Suprapubic skin (tissue), 4 donors: ENCODE measurements at regions not wholly inside any gene's neighbourhood (a gene's known extent, or its start where the extent isn't known, plus 50 kb on each side); places are given as distances from the start of the nearest gene placed in this dataset.

Source experiments
- DNase-seq, 2 donors: peaks; one replicate each; pipeline ENCODE4 v3.0.0-alpha.2; 2019; ENCODE audit warnings: low spot score in 2 of 2
- H3K27ac ChIP-seq: fragments of 200-600 bp; sonication (generic); one replicate; pipeline ENCODE4 v1.5.1; 2019
- H3K27me3 ChIP-seq: fragments of 200-600 bp; sonication (generic); one replicate; pipeline ENCODE4 v1.5.1; 2019
- H3K36me3 ChIP-seq: fragments of 200-600 bp; sonication (generic); one replicate; pipeline ENCODE4 v1.5.1; 2019
- H3K4me1 ChIP-seq: fragments of 200-600 bp; sonication (generic); one replicate; pipeline ENCODE4 v1.5.1; 2019
- H3K4me3 ChIP-seq: fragments of 200-600 bp; sonication (generic); one replicate; pipeline ENCODE4 v1.5.1; 2019; ENCODE audit warnings: mild to moderate bottlenecking
- H3K9me3 ChIP-seq: fragments of 200-600 bp; sonication (generic); one replicate; pipeline ENCODE4 v1.5.1; 2019
- CTCF ChIP-seq, 2 donors: fragments of 200-600 bp in 1 of 2; fragments of 450-650 bp in 1 of 2; sonication (generic) in 1 of 2; IDR thresholded peaks; one replicate each; pipeline ENCODE4 v1.5.1; 2016 to 2019; ENCODE audit warnings: antibody characterized with exemption in 2 of 2, mild to moderate bottlenecking in 1 of 2, moderate library complexity in 1 of 2
- EP300 ChIP-seq: sonication (generic); formaldehyde crosslinking; IDR thresholded peaks from one replicate; pipeline ENCODE4 v1.6.1; 2017; ENCODE audit warnings: antibody characterized with exemption
- POLR2A ChIP-seq, 2 donors: fragments of 450-650 bp; IDR thresholded peaks; one replicate each; pipeline ENCODE4 v1.6.1; 2017; ENCODE audit warnings: antibody characterized with exemption in 2 of 2, mild to moderate bottlenecking in 2 of 2, moderate library complexity in 2 of 2
- POLR2AphosphoS5 ChIP-seq, 3 donors: sonication (generic); formaldehyde crosslinking; IDR thresholded peaks; one replicate each; pipeline ENCODE4 v1.6.1; 2017; ENCODE audit warnings: antibody characterized with exemption in 3 of 3
- WGBS: methylation state at CpG from one replicate; pipeline ENCODE4 v1.1.5; 2018; 5-methylcytosine and 5-hydroxymethylcytosine counted together

- no peak overlapping the region for H3K27ac ChIP-seq
- DNase-seq, result no peak
These were observed 90.7 kb upstream of the AGTR1 start for GRCh38 chr3:148606979-148607378.

GRCh38 chr3:148607491-148607890 lies 90.2 kb upstream of the AGTR1 start:
- Histone ChIP-seq H3K36me3 (no peaks in the 10 kb centered on the region), H3K4me3 (no peak overlapping the region), H3K27ac (no peak overlapping the region), H3K4me1 (no peaks in the 10 kb centered on the region), H3K27me3 (no peaks in the 10 kb centered on the region), H3K9me3 (no peaks in the 10 kb centered on the region)
- DNase-seq, result no peak
- TF ChIP-seq EP300, result no peak
- TF ChIP-seq POLR2AphosphoS5 (IDR thresholded peaks at IDR 0.05), result no peak
- TF ChIP-seq POLR2A (IDR thresholded peaks at IDR 0.05), result no peak
- TF ChIP-seq CTCF (IDR thresholded peaks at IDR 0.05), result no peak
- WGBS, result 79% methylated on average over 1 of the region's 1 CpG

More at GRCh38 chr3:148606979-148607378, 90.7 kb upstream of the AGTR1 start:
- no peak for TF ChIP-seq POLR2AphosphoS5 (IDR thresholded peaks at IDR 0.05)
- TF ChIP-seq EP300, result no peak
- no peak for TF ChIP-seq CTCF (IDR thresholded peaks at IDR 0.05)
- TF ChIP-seq POLR2A (IDR thresholded peaks at IDR 0.05), result no peak
- Histone ChIP-seq H3K9me3 (no peaks in the 10 kb centered on the region), H3K27me3 (no peaks in the 10 kb centered on the region), H3K36me3 (no peaks in the 10 kb centered on the region), H3K4me1 (no peaks in the 10 kb centered on the region), H3K4me3 (no peak overlapping the region)

GRCh38 chr3:148612278-148612677 lies 85.4 kb upstream of the AGTR1 start:
- TF ChIP-seq POLR2A (IDR thresholded peaks at IDR 0.05) (no peak), EP300 (no peak), CTCF (IDR thresholded peaks at IDR 0.05) (no peak), POLR2AphosphoS5 (IDR thresholded peaks at IDR 0.05) (no peak)
- Histone ChIP-seq H3K27ac (no peak overlapping the region), H3K9me3 (no peaks in the 10 kb centered on the region), H3K4me3 (no peak overlapping the region), H3K4me1 (no peaks in the 10 kb centered on the region), H3K27me3 (no peaks in the 10 kb centered on the region), H3K36me3 (no peaks in the 10 kb centered on the region)
- DNase-seq, result no peak
- WGBS, result 53% methylated on average over 1 of the region's 1 CpG

GRCh38 chr3:148615382-148615781 lies 82.3 kb upstream of the AGTR1 start:
- Histone ChIP-seq H3K9me3 (no peaks in the 10 kb centered on the region), H3K27me3 (no peaks in the 10 kb centered on the region), H3K4me3 (no peak overlapping the region), H3K4me1 (no peaks in the 10 kb centered on the region), H3K36me3 (no peaks in the 10 kb centered on the region), H3K27ac (no peak overlapping the region)
- TF ChIP-seq CTCF (IDR thresholded peaks at IDR 0.05) (no peak), POLR2AphosphoS5 (IDR thresholded peaks at IDR 0.05) (no peak), POLR2A (IDR thresholded peaks at IDR 0.05) (no peak), EP300 (no peak)
- 73% methylated on average over 3 of the region's 3 CpGs for WGBS
- DNase-seq, result no peak

GRCh38 chr3:148625095-148625736 lies 72.5 kb upstream of the AGTR1 start:
- Histone ChIP-seq H3K4me1 (no peaks in the 10 kb centered on the region), H3K9me3 (no peaks in the 10 kb centered on the region), H3K4me3 (no peak overlapping the region), H3K27ac (no peak overlapping the region), H3K27me3 (no peaks in the 10 kb centered on the region), H3K36me3 (no peaks in the 10 kb centered on the region)
- DNase-seq, result no peak
- WGBS, result 67% methylated on average over 4 of the region's 4 CpGs
- no peak for TF ChIP-seq POLR2A (IDR thresholded peaks at IDR 0.05)
- no peak for TF ChIP-seq POLR2AphosphoS5 (IDR thresholded peaks at IDR 0.05)
- no peak for TF ChIP-seq CTCF (IDR thresholded peaks at IDR 0.05)
- TF ChIP-seq EP300, result no peak
